AG09309 (cell line): ENCODE measurements at regions not wholly inside any gene's neighbourhood (a gene's known extent, or its start where the extent isn't known, plus 50 kb on each side); places are given as distances from the start of the nearest gene placed in this dataset.

Experiments used
- DNase-seq: peaks from one replicate; pipeline ENCODE4 v3.0.0-alpha.2; 2010; ENCODE audit warnings: low read depth
- H3K4me3 ChIP-seq: 2 replicates; pipeline ENCODE4 v1.5.1; 2011; ENCODE audit warnings: mild to moderate bottlenecking, low read depth, low read length, moderate library complexity; ENCODE audit not compliant: control insufficient read depth
- CTCF ChIP-seq: IDR thresholded peaks from 2 replicates; pipeline ENCODE4 v1.5.1; 2011; ENCODE audit warnings: mild to moderate bottlenecking, low read depth, low read length, inconsistent platforms; ENCODE audit not compliant: insufficient read depth, control insufficient read depth; ENCODE audit errors: missing control alignments

DNA sequence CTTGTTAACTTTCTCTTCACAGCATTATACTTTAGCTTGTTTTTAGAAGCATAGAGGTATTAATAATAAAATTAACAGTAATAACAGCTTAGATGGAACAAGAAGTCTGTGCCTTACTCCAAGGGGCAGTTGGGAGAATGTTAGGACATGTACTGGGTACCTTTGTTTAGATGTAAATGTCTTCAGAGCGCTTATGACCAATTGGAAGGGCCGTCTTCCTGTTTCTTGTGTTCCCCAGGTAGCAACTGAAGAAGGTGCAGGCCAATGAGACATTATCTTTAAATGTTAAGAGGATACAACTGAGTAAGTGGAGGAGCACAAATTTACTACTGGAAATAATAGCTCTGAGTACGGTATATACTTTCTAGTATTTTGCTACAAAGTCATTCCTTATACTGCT, 180.9 kb upstream of the SYT1 start:
- no peak for DNase-seq
- no peak for TF ChIP-seq CTCF
- H3K4me3 ChIP-seq = no peak overlapping the region

GRCh38 chr12:78684419-78684818, 180.2 kb upstream of the SYT1 start:
- DNase-seq = no peak
- no peak for TF ChIP-seq CTCF
- no peak overlapping the region for H3K4me3 ChIP-seq

DNA sequence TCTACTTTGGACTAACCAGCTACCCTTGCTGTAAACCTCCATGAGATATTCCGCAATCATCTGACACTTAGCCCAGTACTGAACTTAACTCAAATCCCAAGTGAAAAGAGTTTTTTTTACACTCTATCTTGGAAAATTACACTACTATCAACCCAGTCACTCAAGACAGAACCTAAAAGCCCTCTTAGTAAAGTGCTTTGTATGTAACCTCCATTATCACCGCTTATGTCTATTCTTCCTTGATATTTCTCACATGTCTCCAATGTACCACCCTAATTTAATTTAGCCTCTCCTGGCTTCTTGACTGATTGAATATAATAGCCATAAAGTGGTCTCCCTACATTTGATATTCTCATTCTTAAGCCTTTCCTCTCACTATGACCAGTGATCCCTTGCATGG, 168.8 kb upstream of the SYT1 start:
- TF ChIP-seq CTCF = no peak
- H3K4me3 ChIP-seq = no peak overlapping the region
- DNase-seq = no peak

DNA sequence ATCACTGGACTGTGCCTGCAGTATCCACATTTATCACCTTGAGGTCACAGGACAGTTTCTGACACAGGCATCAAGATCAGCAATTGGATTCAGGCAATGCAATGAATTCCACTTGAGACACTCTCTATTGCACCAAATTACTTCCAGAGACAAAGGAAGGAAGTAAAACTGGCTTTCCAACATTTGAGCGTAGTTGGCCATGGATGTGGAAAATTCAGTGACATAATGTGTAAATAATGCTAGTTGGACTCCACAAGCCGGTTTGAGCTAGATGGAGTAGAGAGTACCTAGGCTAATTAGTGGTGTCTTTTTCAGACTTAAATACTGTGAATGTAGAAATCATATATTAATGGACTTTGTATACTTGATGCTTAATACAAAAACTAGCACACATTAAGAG, 168.3 kb upstream of the SYT1 start:
- DNase-seq = no peak
- no peak for TF ChIP-seq CTCF

DNA sequence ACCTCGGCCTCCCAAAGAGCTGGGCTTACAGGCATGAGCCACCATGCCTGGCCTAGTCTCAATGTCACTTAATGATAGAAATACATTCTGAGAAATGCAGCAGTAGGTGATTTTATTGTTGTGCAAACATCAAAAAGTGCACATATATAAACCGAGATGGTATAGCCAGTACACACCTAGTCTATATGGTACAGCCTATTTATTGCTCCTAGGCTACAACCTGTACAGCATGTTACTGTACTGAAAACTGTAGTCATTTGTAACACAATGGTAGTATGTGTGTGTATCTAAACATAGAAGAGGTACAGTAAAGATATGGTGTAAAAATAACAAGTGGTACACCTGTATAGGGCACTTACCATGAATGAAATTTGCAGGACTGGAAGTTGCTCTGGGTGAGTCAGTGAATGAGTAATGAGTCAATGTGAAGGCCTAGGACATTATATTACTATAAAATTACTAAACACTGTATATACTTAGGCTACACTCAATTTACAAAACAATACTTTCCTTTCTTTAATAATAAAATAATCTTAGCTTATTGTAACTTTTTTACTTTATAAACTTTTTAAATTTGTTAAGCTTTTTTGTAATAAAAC, 166.7 kb upstream of the SYT1 start:
- no peak for DNase-seq

More for the DNA sequence above, 168.3 kb upstream of the SYT1 start:
- no peak overlapping the region for H3K4me3 ChIP-seq

GRCh38 chr12:78698747-78699146, 165.8 kb upstream of the SYT1 start:
- no peak overlapping the region for H3K4me3 ChIP-seq
- no peak for DNase-seq
- no peak for TF ChIP-seq CTCF

More for the DNA sequence above, 166.7 kb upstream of the SYT1 start:
- no peak for TF ChIP-seq CTCF
- no peak overlapping the region for H3K4me3 ChIP-seq

DNA sequence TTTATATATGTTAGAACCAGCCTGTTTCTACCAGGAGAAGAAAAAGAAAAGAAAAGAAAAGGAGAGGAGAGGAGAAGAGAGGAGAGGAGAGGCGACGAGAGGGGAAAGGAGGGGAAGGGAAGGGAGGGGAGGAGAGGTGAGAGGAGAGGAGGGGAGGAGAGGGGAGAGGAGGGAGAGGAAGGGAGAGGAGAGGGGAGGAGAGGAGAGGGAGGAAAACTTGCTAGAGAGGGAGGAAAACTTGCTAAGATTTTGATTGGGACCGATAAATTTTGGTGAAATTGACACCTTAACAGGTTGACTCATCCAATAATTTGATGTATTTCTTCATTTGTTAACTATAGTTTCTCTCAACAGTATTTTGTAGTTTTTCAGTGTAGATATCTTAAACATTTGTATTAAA, 164.0 kb upstream of the SYT1 start:
- H3K4me3 ChIP-seq = no peak overlapping the region
- no peak for DNase-seq
- TF ChIP-seq CTCF = no peak
